NCI-H82 (cell line): ENCODE measurements at regions not wholly inside any gene's neighbourhood (a gene's known extent, or its start where the extent isn't known, plus 50 kb on each side); places are given as distances from the start of the nearest gene placed in this dataset.
A peak's percentile ranks its signal among the peaks of the same experiment; 100 is the strongest.
"Not testable (repeated sequence)": the region's sequence is repeated elsewhere in the genome, so short reads cannot be mapped to it uniquely, and the experiment has no call there.

Experiments used
- DNase-seq: peaks from one replicate; lab custom pipeline; 2025; lab: John Stamatoyannopoulos, UW

GRCh38 chr3:162640208-162640607 lies 1143.6 kb downstream of the OTOL1 start:
- not testable (repeated sequence) for DNase-seq

DNA sequence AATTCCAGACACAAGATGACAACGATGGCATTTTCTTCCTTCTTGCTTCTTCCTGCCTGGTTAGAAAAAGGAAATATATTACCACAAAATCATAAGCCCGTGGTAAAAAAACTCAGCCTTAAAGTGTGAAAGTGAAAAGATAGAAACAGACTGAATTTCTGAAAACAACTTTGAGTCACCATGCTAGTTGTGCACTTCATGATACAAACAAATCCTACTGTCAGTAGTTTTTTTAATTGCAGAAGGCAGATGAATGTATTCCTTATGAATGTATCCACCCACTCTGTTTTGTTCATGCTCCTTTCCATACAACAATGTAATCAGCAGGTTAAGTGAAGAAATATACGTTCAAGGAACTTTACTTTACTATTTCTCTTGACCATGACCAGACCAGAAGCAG lies 1144.7 kb downstream of the OTOL1 start:
- DNase-seq: no peak

GRCh38 chr3:162641907-162642306 lies 1145.3 kb downstream of the OTOL1 start:
- no peak for DNase-seq

GRCh38 chr3:162643245-162643644 lies 1146.6 kb downstream of the OTOL1 start:
- no peak for DNase-seq

DNA sequence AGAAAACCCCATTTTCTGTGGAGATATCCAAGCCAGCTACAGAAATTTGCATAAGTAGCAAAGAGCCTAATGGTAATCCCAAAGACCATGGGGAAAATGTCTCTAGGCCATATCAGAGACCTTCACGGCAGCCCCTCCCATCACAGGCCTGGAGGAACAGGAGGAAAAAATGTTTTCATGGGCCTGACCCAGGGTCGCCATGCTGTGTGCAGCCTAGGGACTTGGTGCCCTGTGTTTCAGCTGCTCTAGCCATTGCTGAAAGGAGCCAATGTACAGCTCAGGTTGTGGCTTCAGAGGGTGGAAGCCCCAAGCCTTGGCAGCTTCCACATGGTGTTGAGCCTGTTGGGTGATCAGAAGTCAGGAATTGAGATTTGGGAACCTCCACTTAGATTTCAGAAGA lies 1150.7 kb downstream of the OTOL1 start:
- no peak for DNase-seq

- no peak for DNase-seq
Observed at GRCh38 chr3:162658003-162658402, 1161.4 kb downstream of the OTOL1 start.

- DNase-seq: no peak
Observed at GRCh38 chr3:162665684-162666391, 1169.2 kb downstream of the OTOL1 start.

DNA sequence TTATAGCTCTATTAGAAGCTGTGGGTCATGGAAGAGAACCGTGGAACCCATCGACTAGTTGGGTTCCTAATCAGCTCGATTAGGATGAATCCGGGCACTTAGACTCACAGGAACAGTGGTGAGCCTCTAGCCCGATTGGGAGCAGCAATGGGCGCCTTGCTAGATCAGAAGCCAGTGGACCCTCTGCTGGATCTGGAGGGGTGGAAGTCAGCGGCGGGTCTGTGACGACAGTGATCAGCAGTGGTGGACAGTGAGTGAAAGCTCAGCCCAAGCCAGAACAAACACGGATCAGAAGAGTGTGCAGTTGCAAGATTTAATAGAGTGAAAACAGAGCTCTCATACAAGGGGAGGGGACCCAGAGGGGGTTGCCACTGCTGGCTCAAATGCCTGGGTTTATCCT lies 1170.2 kb downstream of the OTOL1 start:
- no peak for DNase-seq

GRCh38 chr3:162670181-162670580 lies 1173.6 kb downstream of the OTOL1 start:
- DNase-seq: no peak

DNA sequence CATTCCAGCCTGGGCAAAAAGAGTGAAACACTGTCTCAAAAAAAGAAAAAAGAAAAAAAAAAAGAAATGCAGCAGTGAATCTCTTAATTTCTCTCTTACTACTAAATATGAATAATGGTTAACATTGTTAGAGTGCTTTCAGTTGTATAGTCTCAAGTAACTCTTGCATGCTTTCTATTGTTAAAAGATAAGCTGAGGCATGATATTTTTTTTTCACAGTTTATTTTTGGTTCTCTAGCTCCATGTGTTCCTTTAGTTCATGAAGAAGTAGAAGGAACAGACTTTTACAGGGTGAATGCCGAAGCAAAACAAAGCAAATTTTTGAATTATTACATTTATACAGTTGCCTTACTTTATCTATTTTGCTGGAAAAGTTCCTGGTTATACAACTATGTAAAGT lies 1180.9 kb downstream of the OTOL1 start:
- no peak for DNase-seq

DNA sequence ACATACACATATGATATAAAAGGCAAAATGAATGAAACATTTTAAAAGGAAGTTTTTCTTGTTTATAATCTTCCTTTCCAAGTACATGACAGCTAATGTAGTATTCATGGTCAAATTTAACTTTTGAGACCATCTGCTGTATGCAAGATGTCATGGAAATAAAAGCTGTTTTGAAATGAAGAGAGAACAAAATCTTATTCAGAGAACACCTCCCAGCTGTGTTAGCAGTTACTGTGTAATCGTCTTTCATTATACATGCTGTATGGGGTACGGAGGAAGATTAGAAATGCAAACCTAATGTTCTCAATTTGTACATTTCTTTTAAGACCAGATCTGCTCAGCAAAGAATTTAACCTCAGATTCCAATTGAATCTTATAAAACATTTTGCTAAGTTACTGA lies 1182.3 kb downstream of the OTOL1 start:
- DNase-seq: no peak

DNA sequence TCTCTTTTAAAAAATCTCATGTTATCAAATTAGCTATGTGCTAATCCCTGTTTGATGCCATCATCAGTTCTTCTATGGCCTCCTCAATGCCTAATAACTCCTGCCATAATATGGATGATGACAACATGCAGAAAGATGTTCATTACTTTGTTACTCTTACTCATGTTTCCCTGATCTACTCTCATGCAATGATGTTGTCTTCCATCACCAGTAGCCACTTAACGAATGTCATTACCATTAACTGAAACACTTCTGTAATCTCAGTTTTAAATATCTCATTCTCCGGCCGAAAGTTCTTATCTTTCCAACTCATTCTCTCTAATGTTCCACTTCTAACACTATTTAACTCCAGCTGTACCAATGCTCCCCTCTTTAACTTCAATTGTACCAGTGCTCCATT lies 1187.7 kb downstream of the OTOL1 start:
- DNase-seq: no peak

DNA sequence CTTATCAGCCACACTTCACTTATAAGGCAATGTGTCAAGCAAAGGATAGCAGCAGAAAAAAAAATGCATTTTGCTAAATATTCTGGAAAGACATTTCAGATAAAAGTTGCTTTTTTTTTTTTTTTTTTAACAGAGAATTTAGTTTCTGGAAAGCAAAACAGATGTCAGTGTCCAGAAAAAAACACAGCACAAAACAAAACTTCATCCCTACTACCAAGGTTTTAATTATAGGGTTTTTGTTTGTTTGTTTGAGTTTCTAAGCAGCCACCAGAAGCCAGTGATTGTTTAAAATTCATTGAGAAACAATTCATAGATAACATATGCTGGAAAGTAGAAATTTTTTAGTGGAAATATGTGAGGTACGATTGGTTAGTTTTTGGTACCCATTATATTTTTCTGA lies 1202.7 kb downstream of the OTOL1 start:
- DNase-seq: peak; percentile 35

- no peak for DNase-seq
Observed at GRCh38 chr3:162701211-162701610, 1204.6 kb downstream of the OTOL1 start.

- DNase-seq: no peak
Observed at GRCh38 chr3:162702768-162703385, 1206.3 kb downstream of the OTOL1 start.

DNA sequence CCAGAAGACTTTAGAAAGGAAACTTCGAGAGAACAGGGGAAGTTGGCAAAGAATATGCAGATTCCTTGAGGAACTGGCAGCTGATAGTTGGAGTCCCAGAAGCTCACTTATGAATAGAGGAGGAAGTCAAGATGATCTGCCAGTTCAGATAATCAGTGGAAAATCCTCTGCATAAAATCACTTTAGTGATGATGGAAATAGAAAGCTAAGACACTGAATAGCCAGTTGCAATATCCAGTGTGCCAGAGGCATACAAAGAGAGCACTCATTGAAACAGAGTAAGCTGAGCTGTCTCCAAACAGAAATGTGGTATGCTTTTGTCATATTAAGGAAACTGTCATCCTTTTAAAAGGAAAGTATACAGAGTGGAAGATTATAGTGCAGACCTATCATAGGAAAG lies 1207.6 kb downstream of the OTOL1 start:
- DNase-seq: peak; percentile 19

- no peak for DNase-seq
Observed at GRCh38 chr3:162704799-162705385, 1208.3 kb downstream of the OTOL1 start.

- not testable (repeated sequence) for DNase-seq
Observed at GRCh38 chr3:162708394-162708793, 1211.8 kb downstream of the OTOL1 start.

DNA sequence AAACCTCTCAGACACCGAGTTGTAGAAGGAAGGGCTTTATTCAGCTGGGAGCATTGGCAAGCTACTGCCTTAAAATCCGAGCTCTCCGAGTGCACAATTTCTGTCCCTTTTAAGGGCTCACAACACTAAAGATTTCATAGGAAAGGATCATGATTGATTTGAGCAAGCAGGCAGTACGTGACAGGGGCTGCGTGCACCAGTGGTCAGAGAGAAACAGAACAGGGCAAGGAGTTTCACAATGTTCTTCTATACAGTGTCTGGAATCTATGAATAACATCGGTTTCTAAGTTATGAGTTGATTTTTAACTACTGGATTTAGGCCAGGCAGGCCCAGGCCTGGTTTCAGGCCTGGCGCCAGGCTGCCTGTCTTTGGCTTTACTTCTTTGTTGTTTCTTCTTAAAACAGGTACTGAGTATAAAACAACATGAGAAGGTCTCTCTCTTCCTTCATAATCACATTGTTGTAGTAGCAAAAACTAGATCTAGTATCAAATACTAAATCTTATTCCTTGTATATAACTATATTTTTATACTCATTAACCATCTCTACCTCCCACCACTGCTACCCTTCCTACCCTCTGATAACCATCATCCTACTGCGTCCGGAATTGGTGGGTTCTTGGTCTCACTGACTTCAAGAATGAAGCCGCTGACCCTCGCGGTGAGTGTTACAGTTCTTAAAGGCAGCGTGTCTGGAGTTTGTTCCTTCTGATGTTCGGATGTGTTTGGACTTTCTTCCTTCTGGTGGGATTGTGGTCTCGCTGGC lies 1212.5 kb downstream of the OTOL1 start:
- not testable (repeated sequence) for DNase-seq

DNA sequence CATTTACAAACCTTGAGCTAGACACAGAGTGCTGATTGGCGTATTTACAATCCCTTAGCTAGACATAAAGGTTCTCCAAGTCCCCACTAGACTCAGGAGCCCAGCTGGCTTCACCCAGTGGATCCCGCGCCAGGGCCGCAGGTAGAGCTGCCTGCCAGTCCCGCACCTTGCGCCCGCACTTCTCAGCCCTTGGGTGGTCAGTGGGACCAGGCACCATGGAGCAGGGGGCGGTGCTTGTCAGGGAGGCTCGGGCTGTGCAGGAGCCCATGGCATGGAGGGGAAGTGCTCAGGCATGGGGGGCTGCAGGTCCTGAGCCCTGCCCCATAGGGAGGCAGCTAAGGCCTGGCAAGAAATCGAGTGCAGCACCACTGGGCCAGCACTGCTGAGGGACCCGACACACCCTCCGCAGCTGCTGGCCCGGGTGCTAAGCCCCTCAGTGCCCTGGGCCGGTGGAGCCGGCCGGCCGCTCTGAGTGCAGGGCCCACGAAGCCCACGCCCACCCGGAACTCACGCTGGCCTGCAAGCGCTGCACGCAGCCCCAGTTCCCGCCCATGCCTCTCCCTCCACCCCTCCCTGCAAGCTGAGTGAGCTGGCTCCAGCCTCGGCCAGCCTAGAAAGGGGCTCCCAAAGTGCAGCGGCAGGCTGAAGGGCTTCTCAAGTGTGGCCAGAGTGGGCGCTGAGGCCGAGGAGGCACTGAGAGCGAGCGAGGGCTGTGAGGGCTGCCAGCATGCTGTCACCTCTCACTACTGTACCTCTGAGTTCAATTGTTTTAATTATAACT lies 1213.9 kb downstream of the OTOL1 start:
- DNase-seq: no peak

DNA sequence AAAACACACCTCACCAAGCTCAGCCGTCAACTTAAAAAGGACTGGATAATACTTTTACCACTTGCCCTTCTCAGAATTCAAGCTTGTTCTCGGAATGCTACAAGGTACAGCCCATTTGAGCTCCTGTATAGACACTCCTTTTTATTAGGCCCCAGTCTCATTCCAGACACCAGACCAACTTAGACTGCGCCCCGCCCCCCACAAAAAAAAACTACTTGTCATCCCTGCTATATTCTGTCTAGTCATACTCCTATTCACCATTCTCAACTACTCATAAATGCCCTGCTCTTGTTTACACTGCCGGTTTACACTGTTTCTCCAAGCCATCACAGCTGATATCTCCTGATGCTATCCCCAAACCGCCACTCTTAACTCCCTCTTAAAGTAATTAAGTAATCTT lies 1220.5 kb downstream of the OTOL1 start:
- peak; percentile 61 for DNase-seq

GRCh38 chr3:162718697-162719096 lies 1222.1 kb downstream of the OTOL1 start:
- no peak for DNase-seq
